GM19467 (cell line): ENCODE measurements at regions not wholly inside any gene's neighbourhood (a gene's known extent, or its start where the extent isn't known, plus 50 kb on each side); places are given as distances from the start of the nearest gene placed in this dataset.
"Not testable (repeated sequence)": the region's sequence is repeated elsewhere in the genome, so short reads cannot be mapped to it uniquely, and the experiment has no call there.

Experiments used
- ATAC-seq: cut with Tn5 transposase; IDR thresholded peaks from one replicate; pipeline ENCODE4 v1.9.1; 2021; ENCODE audit warnings: mild to moderate bottlenecking, moderate library complexity; ENCODE audit not compliant: unreplicated experiment

DNA sequence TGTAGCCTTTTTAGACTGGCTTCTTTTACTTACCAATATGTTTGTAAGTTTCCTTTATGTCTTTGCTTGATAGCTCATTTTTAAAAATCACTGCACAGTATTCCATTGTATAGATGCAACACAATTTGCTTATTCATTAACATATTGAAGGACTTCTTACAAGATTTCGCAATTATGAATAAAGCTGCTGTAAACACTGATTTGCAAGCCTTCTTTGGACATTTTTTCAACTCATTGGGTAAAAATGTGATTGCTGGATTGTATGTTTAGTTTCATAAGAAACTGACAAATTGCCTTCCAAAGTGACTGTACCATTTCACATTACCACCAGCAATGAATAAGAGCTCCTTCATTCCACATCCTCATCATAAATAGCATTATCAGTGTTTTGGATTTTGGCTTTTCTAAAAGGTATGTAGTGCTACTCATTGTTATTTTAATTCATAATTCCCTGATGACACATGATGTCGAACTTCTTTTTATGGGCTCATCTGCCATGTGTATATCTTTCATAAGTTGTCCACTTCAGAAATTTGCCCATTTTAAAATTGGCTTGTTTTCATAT, 80.7 kb downstream of the TFAP2B start:
- no peak for ATAC-seq

DNA sequence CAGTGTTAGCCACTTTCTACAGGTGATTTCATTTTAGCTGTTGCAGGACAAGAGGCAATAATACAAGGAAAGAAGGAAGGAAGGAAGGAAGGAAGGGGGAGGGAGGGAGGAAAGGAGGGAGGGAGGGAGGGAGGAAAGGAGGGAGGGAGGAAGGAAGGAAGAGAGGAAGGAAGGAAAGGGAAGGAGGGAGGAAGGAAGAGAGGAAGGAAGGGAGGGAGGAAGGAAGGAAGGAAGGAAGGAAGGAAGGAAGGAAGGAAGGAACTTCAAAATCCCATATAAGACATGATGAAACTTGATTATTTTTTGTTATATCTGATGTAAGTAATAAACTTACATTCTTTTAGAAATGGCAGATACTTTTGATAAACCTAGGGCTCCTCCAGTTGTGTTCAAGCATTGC, 83.6 kb downstream of the TFAP2B start:
- no peak for ATAC-seq

DNA sequence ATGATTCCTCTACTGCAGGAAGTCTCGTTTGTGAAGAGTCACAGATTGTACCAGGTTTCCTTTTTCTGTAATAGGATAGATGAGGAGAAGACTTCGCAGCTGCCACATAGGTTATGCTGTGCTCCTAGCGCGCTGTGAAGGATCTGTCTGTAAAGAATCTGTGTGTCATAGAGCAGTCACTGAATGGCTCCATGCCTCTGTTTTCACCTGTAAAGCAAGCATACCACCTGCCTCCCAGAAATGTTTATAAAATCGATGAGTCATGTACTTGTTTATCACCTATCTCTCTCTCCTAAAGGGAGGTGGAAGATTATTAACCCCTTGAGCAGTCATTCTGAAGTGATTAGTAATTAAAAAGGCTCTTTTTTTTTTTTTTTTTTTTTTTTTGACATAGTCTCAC, 86.6 kb downstream of the TFAP2B start:
- ATAC-seq = no peak

DNA sequence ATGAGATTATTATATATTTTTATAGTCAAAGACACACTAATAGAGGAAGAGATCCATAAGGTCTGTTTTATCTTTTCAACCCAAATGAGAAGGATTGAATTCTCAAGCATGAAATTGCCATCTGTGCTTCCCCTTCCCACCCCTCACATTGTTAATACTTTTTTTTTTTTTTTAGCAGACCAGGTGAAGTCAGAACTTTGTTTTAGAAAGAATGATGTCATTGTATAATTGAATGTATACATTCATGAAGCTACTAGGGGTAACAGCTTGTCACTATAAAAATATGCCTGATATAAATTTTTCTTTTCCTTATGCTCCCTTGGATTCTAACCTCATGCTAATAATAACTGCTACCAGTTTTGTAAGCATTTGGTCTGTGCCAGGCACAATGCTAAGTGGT, 88.9 kb downstream of the TFAP2B start:
- ATAC-seq = no peak

DNA sequence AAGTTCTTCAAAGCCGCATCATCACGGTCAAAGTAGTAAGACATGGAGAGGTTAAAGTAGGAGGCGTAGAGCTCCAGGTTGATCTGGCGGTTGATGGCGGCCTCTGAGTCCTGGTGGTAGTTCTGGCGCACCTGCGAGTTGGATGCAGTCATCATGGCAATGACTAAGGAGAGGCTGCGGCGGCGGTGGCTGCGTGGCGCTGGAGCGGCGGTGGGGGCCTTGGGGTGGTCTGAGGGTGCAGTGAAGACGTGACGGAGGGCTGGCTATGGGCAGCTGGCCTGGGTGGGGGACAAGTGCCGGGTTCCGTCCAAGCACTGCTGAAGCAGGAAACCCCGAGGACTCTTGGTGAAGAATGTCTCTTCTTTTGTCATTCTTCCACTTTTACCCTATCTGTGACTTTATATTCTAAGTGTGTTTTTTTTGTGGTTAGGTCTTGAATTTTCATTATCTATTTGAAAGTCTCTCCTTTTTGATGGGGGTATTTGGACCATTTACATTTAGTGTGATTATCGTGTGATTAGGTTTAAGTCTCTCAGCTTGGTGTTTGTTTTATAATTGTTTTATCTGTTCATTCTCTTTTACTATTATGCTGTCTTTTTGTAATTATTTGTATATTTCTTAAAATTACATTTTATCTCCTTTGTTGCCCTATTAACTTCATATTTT, 94.6 kb downstream of the TFAP2B start:
- no peak for ATAC-seq

DNA sequence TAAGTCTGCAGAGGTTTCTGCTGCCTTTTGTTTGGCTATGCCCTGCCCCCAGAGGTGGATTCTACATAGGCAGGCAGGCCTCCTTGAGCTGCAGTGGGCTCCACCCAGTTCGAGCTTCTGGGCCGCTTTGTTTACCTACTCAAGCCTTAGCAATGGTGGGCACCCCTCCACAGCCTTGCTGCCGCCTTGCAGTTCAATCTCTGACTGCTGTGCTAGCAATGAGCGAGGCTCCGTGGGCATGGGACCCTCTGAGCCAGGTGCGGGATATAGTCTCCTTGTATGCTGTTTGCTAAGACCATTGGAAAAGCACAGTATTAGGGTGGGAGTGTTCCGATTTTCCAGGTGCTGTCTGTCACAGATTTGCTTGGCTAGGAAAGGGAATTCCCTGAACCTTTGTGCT, 102.7 kb downstream of the TFAP2B start:
- not testable (repeated sequence) for ATAC-seq

DNA sequence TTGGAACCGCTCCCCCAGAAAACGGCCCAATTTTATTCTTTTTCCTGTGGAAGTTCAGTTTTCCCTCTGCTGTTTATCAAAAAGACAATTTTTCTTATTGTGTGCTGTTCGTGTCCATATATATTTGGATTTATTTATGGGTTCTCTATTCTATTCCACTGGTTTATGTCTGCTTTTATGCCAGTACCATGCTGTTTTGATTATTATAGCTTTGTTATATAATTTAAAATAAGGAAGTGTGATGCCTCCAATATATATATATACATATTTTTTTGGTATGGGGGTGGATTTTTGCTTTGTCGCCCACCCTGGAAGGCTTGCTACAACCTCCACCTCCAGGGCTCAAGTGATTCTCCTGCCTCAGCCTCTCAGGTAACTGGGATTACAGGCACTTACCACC, 103.3 kb downstream of the TFAP2B start:
- ATAC-seq = no peak

DNA sequence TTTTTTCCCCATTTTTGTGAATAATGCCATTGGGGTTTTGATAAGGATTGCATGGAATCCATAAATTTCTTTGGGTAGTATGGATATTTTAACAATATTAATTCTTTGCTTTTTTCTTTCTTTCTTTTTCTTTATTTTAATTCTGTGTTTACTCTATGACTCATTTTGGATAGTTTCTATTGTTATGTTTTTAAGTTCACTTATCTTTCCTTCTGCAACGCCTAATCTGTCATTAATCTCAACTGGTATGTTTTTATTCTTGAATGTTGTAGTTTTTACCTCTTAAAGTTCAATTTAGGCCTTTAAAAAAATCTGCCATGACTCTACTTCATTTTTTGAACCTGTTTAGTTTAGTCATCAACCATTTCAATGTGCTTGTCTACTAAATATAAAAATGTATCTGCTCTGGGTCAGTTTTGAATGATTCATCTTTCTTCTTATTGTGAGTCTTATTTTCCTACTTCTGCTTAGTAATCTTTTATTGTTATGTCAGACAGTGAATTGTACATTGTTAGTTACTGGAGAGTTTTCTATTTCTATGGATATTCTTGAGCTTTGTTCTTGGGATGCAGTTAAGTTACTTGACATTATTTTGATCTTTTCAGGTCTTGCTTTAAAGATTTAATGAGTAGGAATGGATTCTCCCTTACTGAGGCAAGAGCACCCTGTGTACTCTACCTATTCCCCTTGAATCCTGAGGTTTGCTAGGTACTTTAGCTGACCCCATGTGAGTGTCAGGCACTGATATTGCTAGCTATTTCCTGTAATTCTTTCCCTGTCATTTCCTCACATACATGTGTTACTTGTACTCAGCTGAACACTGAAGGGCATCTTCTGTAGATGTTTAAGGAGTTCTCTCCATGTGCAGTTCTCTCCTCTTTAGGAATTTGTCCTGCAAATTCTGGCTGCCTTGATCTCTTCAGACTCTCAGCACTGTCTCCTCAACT, 104.2 kb downstream of the TFAP2B start:
- ATAC-seq = no peak

DNA sequence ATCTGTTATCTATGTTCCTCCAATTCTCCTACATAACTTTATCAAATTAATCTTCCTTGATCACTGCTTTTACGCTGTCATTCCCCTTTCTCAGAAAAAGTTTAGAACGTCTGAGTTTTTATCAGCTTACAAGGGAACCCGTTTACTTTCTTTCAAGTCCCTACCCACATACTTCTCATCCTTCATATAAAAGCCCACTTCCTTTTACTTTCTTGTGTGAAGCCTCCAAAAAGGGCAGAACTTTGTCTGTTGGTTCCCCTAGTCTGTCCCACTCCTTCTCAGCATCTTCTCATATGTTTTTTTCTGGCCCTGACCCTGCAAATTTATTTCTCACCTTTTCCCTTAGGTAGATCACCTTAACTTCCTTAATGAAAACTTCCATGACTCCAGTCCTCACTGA, 106.1 kb downstream of the TFAP2B start:
- no peak for ATAC-seq

DNA sequence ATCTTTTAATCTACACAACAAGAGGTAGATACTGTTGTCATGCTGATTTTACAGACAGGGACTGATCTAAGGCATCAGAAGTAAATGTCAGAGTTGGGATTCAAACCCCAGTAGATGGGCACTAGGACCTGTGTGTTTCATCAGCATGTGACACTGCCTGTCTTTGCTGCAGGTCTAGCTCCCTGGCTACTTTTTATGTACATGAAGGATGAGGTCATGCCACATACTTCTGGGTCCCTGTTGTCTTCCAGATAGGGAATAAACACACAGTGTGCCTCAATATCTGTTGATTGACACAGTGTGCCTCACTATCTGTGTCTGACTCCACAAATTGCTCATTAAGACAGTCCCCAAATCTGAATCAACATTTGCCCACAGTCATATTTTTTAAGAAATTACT, 106.9 kb downstream of the TFAP2B start:
- no peak for ATAC-seq

DNA sequence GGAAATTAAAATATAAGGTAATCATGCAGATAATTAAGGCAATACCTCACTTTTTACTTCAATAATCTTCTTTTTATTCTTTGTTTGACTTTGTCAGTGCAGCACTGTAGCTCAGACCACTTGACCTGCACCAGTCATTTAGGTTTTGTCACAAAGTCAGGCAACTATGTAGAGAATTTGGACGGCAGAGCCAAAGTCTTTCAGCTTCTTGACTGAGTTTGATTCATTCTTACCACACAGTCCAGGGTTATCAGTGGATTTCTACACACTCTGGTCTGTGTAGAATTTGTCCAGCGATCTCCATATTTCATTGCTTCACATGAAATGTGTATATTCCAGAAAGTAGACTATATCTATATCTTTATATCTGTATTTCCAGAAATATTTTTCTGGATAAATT, 107.3 kb downstream of the TFAP2B start:
- ATAC-seq = no peak

DNA sequence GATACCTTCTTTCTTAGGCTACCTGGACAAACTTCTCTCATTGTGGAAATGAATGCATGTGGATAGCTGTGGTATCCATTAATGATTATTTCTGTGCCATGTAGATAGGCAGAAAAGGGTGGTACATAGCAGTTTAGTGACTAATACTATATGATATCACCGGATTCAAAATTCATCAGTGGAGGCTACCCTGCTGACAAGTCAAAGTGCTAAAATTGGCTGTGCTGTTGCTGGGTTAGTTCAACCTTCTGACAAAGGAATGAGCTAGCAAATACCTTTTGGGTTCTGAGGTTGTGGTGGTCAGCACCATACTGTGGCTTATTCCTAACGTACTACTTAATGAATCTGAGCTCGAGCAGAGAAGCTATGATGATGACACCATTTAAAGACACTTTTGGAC, 109.1 kb downstream of the TFAP2B start:
- no peak for ATAC-seq

DNA sequence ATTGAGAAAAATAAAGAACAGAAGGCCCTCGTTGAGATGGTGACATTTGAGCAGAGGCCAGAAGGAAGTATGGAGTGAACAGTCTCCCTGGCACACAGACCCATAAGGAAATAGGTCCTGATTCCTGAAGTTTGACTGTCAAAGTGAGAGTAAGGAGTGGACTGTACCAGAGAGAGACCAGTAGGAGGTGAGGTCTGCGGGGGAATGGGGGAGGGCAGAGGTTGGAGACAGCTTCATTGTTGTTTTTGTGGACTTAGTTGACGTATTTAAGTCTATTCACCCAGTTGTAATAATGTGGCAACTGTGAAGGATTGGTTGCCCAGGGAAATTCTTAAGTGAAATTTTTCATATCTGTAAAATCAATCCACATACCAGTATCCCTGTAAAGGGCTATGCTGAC, 110.7 kb downstream of the TFAP2B start:
- ATAC-seq = no peak

DNA sequence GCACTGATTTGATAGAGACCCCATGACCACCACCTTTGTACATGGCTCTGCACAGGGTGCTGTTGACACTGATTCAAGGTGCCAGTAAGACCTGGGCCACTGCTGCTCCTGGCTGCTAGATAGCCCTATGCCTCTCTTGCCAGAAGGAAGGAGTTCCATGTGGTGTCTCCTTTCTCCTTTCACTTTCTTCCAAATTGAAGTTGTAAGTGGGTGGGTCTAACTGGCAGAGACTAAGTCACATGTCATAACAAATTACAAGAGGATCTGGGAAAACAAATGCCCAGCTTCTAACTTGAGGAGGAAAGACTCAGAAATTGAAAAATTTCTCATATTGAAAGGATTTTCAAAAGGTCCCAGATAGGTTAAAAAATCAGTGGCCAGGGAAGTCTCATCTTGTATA, 116.8 kb downstream of the TFAP2B start:
- no peak for ATAC-seq

DNA sequence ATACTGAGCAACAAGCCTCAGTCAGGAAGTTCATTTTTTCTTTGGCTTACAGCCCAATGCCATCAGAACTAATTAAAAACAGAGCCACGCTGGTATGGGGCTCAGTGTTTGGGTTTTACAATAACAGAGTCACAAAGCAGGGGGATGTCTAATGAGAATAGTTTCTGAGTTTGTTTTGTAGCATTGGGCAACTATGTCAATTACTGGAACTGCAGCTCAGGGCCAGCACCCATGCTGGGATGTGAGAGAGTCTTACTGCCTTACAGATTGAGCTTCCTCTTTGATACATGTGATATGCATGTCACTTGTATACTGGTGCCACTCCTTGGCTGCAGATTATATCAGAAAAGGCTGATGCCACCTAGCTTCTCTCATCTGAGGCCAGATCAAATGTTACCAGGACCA, 117.6 kb downstream of the TFAP2B start:
- no peak for ATAC-seq

DNA sequence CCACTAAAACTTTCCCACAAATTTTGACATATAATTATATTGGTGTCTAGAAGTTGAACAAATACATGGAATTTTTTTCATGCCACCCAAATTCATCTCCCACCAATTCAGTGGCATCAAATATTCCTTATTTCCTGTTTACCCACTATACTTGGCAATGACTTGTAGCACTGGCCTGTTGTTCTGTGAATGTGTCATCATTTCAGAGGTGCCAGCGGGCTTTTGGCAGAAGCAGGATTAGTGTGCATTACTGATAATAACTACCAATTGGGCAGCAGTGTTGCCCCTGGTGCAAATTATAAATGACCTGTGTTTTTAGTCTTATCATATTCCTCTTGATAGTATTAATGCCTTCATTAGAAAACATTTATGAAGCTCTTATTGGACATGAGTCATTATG, 121.3 kb downstream of the TFAP2B start:
- no peak for ATAC-seq

DNA sequence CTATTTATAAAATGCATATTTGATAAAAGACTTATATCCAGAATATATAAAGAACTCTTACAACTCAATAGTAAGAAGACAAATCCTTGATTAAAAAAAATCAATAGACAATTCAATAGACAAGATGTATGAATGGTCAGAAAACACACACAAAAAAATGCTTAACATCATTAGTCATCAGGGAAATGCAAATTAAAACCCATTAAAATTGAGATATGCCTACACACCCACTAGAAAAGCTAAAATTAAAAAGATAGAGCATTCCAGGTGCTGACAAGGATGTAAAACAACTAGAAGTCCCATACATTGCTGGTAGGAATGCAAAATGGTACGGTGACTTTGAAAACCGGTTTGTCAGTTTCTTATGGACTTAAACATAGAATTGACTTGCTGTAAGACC, 127.1 kb downstream of the TFAP2B start:
- ATAC-seq = no peak

DNA sequence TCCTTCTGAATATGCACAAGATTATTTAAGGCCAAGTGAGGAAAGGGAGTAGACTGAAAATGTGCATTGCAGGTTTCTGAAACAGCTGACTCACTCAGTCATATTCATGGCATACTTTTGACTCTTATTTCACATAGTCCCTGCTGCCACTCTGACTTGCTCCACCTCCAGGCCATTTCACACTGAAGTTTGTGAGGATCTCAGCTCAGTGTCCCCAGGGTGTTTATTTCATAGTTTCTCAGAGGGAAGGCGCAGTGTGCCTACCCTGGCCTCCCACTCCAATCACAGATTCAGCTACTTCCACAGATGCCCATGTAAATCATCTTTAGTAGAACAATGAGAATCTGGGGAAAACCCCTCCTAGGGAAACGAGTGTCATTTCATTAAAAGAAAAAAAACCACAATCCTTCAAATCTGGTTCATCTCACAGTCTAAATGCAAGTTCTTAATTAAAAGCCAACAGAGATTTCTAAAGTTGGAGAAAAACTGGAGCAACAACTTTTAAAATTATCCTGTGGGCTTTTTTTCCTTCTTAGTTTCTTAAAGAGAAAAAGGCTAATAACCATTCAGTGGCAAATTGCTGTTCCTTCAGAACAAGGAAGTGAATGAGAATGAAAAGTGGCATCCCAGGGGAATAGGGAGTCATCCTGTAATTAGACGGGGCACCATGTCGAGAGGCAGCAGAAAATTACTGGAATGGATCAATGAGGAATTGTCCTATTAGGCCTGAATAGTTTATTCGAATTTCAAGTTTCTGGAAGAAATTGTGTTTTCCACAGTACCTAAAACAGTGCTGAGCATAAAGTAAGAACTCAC, 133.6 kb downstream of the TFAP2B start:
- no peak for ATAC-seq

DNA sequence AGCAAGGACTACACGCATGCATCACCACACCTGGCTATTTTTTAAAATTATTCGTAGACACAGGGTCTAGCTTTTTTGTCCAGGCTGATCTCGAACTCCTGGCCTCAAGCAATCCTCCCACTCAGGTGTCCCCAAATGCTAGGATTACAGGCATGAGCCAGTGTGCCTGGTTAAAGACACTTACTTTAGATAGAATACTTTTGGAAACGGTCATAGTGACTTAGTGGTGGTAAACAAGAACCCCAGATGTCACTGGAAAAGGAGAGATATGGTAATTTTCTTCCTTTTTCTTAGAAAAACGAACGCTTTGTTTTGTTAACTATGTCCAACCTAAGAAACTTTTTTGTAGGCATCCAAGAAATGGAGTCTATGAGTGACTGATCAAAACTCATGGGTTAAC, 137.3 kb downstream of the TFAP2B start:
- no peak for ATAC-seq

DNA sequence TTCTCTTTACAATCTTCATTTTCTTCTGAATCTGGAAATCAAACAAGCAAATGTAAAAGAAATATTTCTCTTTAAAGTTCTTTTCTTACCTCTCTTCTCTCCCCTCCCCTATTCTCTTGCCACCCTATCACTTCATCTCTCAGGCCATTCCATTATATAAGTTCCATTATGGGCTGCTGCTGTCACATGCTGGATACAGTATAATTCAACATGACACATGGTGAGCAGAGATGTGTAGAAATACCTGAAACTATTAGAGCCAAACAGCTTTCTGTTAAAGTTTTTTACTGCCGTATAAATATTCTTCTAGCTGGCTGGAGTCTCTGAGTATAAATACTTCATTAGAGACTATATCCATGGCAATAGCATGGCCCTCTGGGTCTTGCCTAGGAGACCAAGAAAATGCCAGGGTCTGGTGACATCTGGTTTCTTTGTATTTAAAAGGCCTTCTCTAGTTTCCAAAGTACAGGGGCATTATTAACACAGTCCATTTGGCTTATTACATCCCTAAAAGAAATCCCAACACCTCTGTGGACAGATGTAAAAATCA, 139.6 kb downstream of the TFAP2B start:
- ATAC-seq = no peak

DNA sequence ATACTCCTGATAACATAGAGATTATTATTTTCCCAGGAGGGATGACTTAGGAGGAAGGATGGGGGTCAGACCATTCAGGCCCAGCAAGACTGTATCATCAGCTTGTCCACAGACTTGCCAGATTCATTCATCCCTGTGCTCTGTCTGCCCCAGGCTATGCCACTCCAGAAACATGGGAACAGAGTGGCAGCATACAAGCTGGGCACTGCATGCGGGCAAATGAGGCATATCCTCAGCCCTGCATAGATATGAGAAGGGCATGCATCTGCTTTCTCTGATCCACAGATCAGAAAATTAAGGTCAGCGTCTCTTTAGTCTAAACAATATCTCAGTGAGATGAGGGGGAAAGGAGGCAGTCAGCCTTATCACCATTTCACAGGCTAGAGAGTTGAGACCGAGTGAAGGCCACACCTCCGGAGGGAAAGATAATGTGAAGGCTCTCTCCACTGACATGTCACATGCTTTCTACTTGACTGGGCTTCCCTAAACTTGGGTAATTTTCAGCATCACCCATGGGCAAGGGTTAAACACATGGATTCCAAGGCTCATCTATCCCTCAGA, 140.5 kb downstream of the TFAP2B start:
- no peak for ATAC-seq
